ENCODE measurements at regions not wholly inside any gene's neighbourhood (a gene's known extent, or its start where the extent isn't known, plus 50 kb on each side); places are given as distances from the start of the nearest gene placed in this dataset.

- H3K27ac Mint-ChIP-seq = no peak overlapping the region
- H3K27me3 Mint-ChIP-seq (ENCODE audit: low read depth) = peaks cover 11% of the 10 kb centered on the region
- TF ChIP-seq CTCF (IDR thresholded peaks at IDR 0.05; ENCODE audit: unreplicated experiment in 3 of 3) = no peak
- H3K4me3 Mint-ChIP-seq = no peak overlapping the region
- H3K9me3 Mint-ChIP-seq = peaks cover 3% of the 10 kb centered on the region
- H3K36me3 Mint-ChIP-seq (ENCODE audit: low read depth) = no peaks in the 10 kb centered on the region
- peaks cover 18% of the 10 kb centered on the region for H3K4me1 Mint-ChIP-seq
These were observed 167.7 kb upstream of the PLXNC1 start for GRCh38 chr12:93980711-93981110.

GRCh38 chr12:93981411-93981810 is 167.0 kb upstream of the PLXNC1 start:
- peaks cover 11% of the 10 kb centered on the region for H3K27me3 Mint-ChIP-seq (ENCODE audit: low read depth)
- no peaks in the 10 kb centered on the region for H3K36me3 Mint-ChIP-seq (ENCODE audit: low read depth)
- no peak overlapping the region for H3K4me3 Mint-ChIP-seq
- H3K27ac Mint-ChIP-seq = no peak overlapping the region
- H3K4me1 Mint-ChIP-seq = peaks cover 18% of the 10 kb centered on the region
- peaks cover 3% of the 10 kb centered on the region for H3K9me3 Mint-ChIP-seq
- no peak for TF ChIP-seq CTCF (IDR thresholded peaks at IDR 0.05; ENCODE audit: unreplicated experiment in 3 of 3)

- no peak overlapping the region for H3K27ac Mint-ChIP-seq
- H3K36me3 Mint-ChIP-seq (ENCODE audit: low read depth) = no peaks in the 10 kb centered on the region
- peaks cover 6% of the 10 kb centered on the region for H3K9me3 Mint-ChIP-seq
- H3K27me3 Mint-ChIP-seq (ENCODE audit: low read depth) = peaks cover 11% of the 10 kb centered on the region
- peaks cover 18% of the 10 kb centered on the region for H3K4me1 Mint-ChIP-seq
- no peak for TF ChIP-seq CTCF (IDR thresholded peaks at IDR 0.05; ENCODE audit: unreplicated experiment in 3 of 3)
- no peak overlapping the region for H3K4me3 Mint-ChIP-seq
These were observed 165.5 kb upstream of the PLXNC1 start for GRCh38 chr12:93982771-93983315.

GRCh38 chr12:93984005-93984404 is 164.4 kb upstream of the PLXNC1 start:
- no peak for TF ChIP-seq CTCF (IDR thresholded peaks at IDR 0.05; ENCODE audit: unreplicated experiment in 3 of 3)
- Mint-ChIP-seq H3K36me3 (ENCODE audit: low read depth) (no peaks in the 10 kb centered on the region), H3K4me3 (no peak overlapping the region), H3K27me3 (ENCODE audit: low read depth) (peaks cover 11% of the 10 kb centered on the region), H3K4me1 (peaks cover 18% of the 10 kb centered on the region), H3K9me3 (peaks cover 6% of the 10 kb centered on the region), H3K27ac (no peak overlapping the region)

GRCh38 chr12:93989949-93990348 is 158.4 kb upstream of the PLXNC1 start:
- H3K4me3 Mint-ChIP-seq = no peak overlapping the region
- no peak overlapping the region for H3K27ac Mint-ChIP-seq
- TF ChIP-seq CTCF (IDR thresholded peaks at IDR 0.05; ENCODE audit: unreplicated experiment in 3 of 3) = no peak
- H3K36me3 Mint-ChIP-seq (ENCODE audit: low read depth) = no peaks in the 10 kb centered on the region
- peaks cover 4% of the 10 kb centered on the region for H3K9me3 Mint-ChIP-seq
- no peaks in the 10 kb centered on the region for H3K27me3 Mint-ChIP-seq (ENCODE audit: low read depth)
- peaks cover 21% of the 10 kb centered on the region for H3K4me1 Mint-ChIP-seq
